Vagina (tissue), 2 donors: ENCODE measurements at regions not wholly inside any gene's neighbourhood (a gene's known extent, or its start where the extent isn't known, plus 50 kb on each side); places are given as distances from the start of the nearest gene placed in this dataset.

Experiments
- DNase-seq, 2 donors: peaks; one replicate each; pipeline ENCODE4 v3.0.0-alpha.2; 2017; ENCODE audit errors: extremely low spot score in 2 of 2
- H3K27ac ChIP-seq: fragments of 200-600 bp; sonication (generic); one replicate; pipeline ENCODE4 v1.5.1; 2019
- H3K27me3 ChIP-seq: fragments of 200-600 bp; sonication (generic); one replicate; pipeline ENCODE4 v1.5.1; 2019
- H3K36me3 ChIP-seq, 2 donors: fragments of 200-600 bp; sonication (generic); one replicate each; pipeline ENCODE4 v1.5.1; 2017 to 2019
- H3K4me1 ChIP-seq: fragments of 200-600 bp; sonication (generic); one replicate; pipeline ENCODE4 v1.5.1; 2019
- H3K4me3 ChIP-seq, 2 donors: fragments of 200-600 bp; sonication (generic); 1 replicate in 1 of 2; 2 replicates in 1 of 2; pipeline ENCODE4 v1.5.1; 2016 to 2019
- H3K9me3 ChIP-seq: fragments of 200-600 bp; sonication (generic); one replicate; pipeline ENCODE4 v1.5.1; 2019
- CTCF ChIP-seq, 3 experiments: fragments of 450-650 bp in 2 of 3; fragments of 200-600 bp in 1 of 3; sonication (generic) in 1 of 3; IDR thresholded peaks; one replicate each; pipeline ENCODE4 v1.5.1; 2017 to 2019; ENCODE audit warnings: antibody characterized with exemption in 3 of 3, mild to moderate bottlenecking in 2 of 3, moderate library complexity in 2 of 3
- POLR2A ChIP-seq, 2 donors: fragments of 450-650 bp; IDR thresholded peaks; one replicate each; pipeline ENCODE4 v1.6.1; 2017; ENCODE audit warnings: antibody characterized with exemption in 2 of 2, mild to moderate bottlenecking in 2 of 2, moderate library complexity in 2 of 2
- POLR2AphosphoS5 ChIP-seq, 2 donors: sonication (generic); formaldehyde crosslinking; IDR thresholded peaks; one replicate each; pipeline ENCODE4 v1.9.0; 2017; ENCODE audit warnings: antibody characterized with exemption in 2 of 2, mild to moderate bottlenecking in 2 of 2, low read depth in 1 of 2; ENCODE audit not compliant: insufficient read depth in 1 of 2
- intact Hi-C: fragments of 100-400 bp; cut with DNase I; formaldehyde crosslinking; loops from one replicate; pipeline ENCODE4 v1.15.1; 2023

GRCh38 chr6:43952746-43953145 lies 174.5 kb downstream of the MRPL14 start:
- Histone ChIP-seq H3K4me3 (no peak overlapping the region), H3K27ac (no peak overlapping the region), H3K4me1 (no peaks in the 10 kb centered on the region), H3K9me3 (no peaks in the 10 kb centered on the region), H3K27me3 (no peaks in the 10 kb centered on the region), H3K36me3 (no peaks in the 10 kb centered on the region)
- intact Hi-C loops, result loop anchor here (10.0 kb wide), 1 partner anchor 288 kb away; no protein-coding TSS in a partner anchor
- DNase-seq, result peak; percentile 52 to 70
- no peak for TF ChIP-seq POLR2A (IDR thresholded peaks at IDR 0.05)

GRCh38 chr6:43951756-43952675 lies 175.2 kb downstream of the MRPL14 start:
- H3K27me3 ChIP-seq, result no peaks in the 10 kb centered on the region
- DNase-seq, result peak; percentile 56 to 94
- no peaks in the 10 kb centered on the region for H3K4me1 ChIP-seq
- H3K9me3 ChIP-seq, result no peaks in the 10 kb centered on the region
- H3K27ac ChIP-seq, result peak overlapping the region; percentile 20
- no peaks in the 10 kb centered on the region for H3K36me3 ChIP-seq
- intact Hi-C loops, result loop anchor here (10.0 kb wide), 1 partner anchor 287 kb away; no protein-coding TSS in a partner anchor
- H3K4me3 ChIP-seq, result no peak overlapping the region
- no peak for TF ChIP-seq POLR2AphosphoS5 (IDR thresholded peaks at IDR 0.05; ENCODE audit: insufficient read depth in 1 of 2, low read depth in 1 of 2)

GRCh38 chr6:43951063-43951755 lies 176.0 kb downstream of the MRPL14 start:
- intact Hi-C loops, result loop anchor here (10.0 kb wide), 1 partner anchor 286 kb away; no protein-coding TSS in a partner anchor
- no peaks in the 10 kb centered on the region for H3K36me3 ChIP-seq
- H3K9me3 ChIP-seq, result no peaks in the 10 kb centered on the region
- no peaks in the 10 kb centered on the region for H3K4me1 ChIP-seq
- peak; percentile 79 to 95 for DNase-seq
- H3K27ac ChIP-seq, result peak overlapping the region; percentile 20
- H3K4me3 ChIP-seq, result no peak overlapping the region
- H3K27me3 ChIP-seq, result no peaks in the 10 kb centered on the region
- TF ChIP-seq POLR2AphosphoS5 (IDR thresholded peaks at IDR 0.05; ENCODE audit: insufficient read depth in 1 of 2, low read depth in 1 of 2), result peak in 1 of 2 donors; percentile 50
- peak in 1 of 3 experiments; percentile 38 for TF ChIP-seq CTCF (IDR thresholded peaks at IDR 0.05)
- TF ChIP-seq POLR2A (IDR thresholded peaks at IDR 0.05), result no peak

- no peaks in the 10 kb centered on the region for H3K36me3 ChIP-seq
These were observed 176.6 kb downstream of the MRPL14 start for GRCh38 chr6:43950731-43951062.

GRCh38 chr6:43950051-43950605 lies 177.1 kb downstream of the MRPL14 start:
- Histone ChIP-seq H3K27me3 (no peaks in the 10 kb centered on the region), H3K27ac (no peak overlapping the region), H3K36me3 (no peaks in the 10 kb centered on the region), H3K4me1 (no peaks in the 10 kb centered on the region), H3K4me3 (no peak overlapping the region), H3K9me3 (no peaks in the 10 kb centered on the region)
- peak; percentile 74 to 79 for DNase-seq
- TF ChIP-seq POLR2A (IDR thresholded peaks at IDR 0.05) (no peak), POLR2AphosphoS5 (IDR thresholded peaks at IDR 0.05; ENCODE audit: insufficient read depth in 1 of 2, low read depth in 1 of 2) (no peak), CTCF (IDR thresholded peaks at IDR 0.05) (no peak)
- intact Hi-C loops, result loop anchor here (10.0 kb wide), 1 partner anchor 285 kb away; no protein-coding TSS in a partner anchor

More at GRCh38 chr6:43950731-43951062, 176.6 kb downstream of the MRPL14 start:
- TF ChIP-seq POLR2A (IDR thresholded peaks at IDR 0.05), result no peak
- DNase-seq, result peak; percentile 74 to 81
- H3K27me3 ChIP-seq, result no peaks in the 10 kb centered on the region
- H3K4me3 ChIP-seq, result no peak overlapping the region
- H3K27ac ChIP-seq, result no peak overlapping the region
- intact Hi-C loops, result loop anchor here (10.0 kb wide), 1 partner anchor 286 kb away; no protein-coding TSS in a partner anchor
- no peaks in the 10 kb centered on the region for H3K9me3 ChIP-seq
- no peaks in the 10 kb centered on the region for H3K4me1 ChIP-seq

GRCh38 chr6:43949551-43949991 lies 177.7 kb downstream of the MRPL14 start:
- Histone ChIP-seq H3K4me3 (no peak overlapping the region), H3K27me3 (no peaks in the 10 kb centered on the region), H3K9me3 (no peaks in the 10 kb centered on the region), H3K36me3 (no peaks in the 10 kb centered on the region), H3K27ac (no peak overlapping the region), H3K4me1 (no peaks in the 10 kb centered on the region)
- TF ChIP-seq POLR2AphosphoS5 (IDR thresholded peaks at IDR 0.05; ENCODE audit: insufficient read depth in 1 of 2, low read depth in 1 of 2) (no peak), POLR2A (IDR thresholded peaks at IDR 0.05) (no peak), CTCF (IDR thresholded peaks at IDR 0.05) (no peak)
- DNase-seq, result peak in 1 of 2 donors; percentile 34
- intact Hi-C loops, result no loop called here
